H1 (cell line): ENCODE measurements at regions not wholly inside any gene's neighbourhood (a gene's known extent, or its start where the extent isn't known, plus 50 kb on each side); places are given as distances from the start of the nearest gene placed in this dataset.

ENCODE experiments used
- EP300 ChIP-seq, 2 experiments: IDR thresholded peaks; 1 replicate in 1 of 2; 2 replicates in 1 of 2; pipeline ENCODE4 v1.6.1; 2011 to 2012; ENCODE audit warnings: low read depth in 2 of 2, low read length in 2 of 2, mild to moderate bottlenecking in 2 of 2, borderline replicate concordance in 1 of 2, inconsistent platforms in 1 of 2, moderate library complexity in 1 of 2
- POLR2A ChIP-seq, 2 experiments: IDR thresholded peaks; 1 replicate in 1 of 2; 2 replicates in 1 of 2; pipeline ENCODE4 v1.6.1; 2011; ENCODE audit warnings: low read depth in 2 of 2, low read length in 2 of 2, mild to moderate bottlenecking in 2 of 2; ENCODE audit errors: control extremely low read depth in 1 of 2
- RAD21 ChIP-seq, 2 experiments: IDR thresholded peaks in 1 of 2; conservative IDR thresholded peaks in 1 of 2; 2 replicates each; pipeline ENCODE4 v1.6.1; 2011; ENCODE audit warnings: low read depth in 2 of 2, low read length in 2 of 2, improper control_type of control experiment in 1 of 2, inconsistent platforms in 1 of 2, mild to moderate bottlenecking in 1 of 2, moderate library complexity in 1 of 2
- TF ChIP-seq, protein P1 (sequence below), 3 experiments: IDR thresholded peaks; 1 replicate in 2 of 3; 2 replicates in 1 of 3; pipeline versions ENCODE4 v1.5.1 to v1.6.1; 2011; ENCODE audit warnings: low read length in 3 of 3, mild to moderate bottlenecking in 3 of 3, inconsistent platforms in 2 of 3, low read depth in 1 of 3, moderate library complexity in 1 of 3; ENCODE audit not compliant: insufficient read depth in 1 of 3; ENCODE audit errors: control extremely low read depth in 1 of 3

DNA sequence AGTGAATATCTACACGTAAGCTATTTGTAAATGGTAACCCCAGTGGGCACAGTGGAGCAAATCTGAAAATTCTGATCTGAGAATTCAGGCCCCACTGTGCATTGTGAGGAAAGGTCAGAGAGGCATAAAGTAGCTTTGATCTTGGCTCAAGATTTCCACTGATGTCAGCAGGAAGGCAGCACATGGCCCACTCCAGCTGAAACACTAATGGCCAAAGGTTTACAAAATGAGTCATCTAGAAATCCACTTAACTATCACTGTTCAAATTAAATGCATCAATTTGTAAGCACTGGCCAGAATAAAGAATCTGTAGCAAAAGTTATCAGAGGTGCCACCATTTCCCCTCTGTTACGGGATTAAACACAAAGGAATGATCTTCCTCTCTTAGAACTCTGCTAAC lies 191.6 kb downstream of the C9orf152 start:
- TF ChIP-seq, protein P1, sequence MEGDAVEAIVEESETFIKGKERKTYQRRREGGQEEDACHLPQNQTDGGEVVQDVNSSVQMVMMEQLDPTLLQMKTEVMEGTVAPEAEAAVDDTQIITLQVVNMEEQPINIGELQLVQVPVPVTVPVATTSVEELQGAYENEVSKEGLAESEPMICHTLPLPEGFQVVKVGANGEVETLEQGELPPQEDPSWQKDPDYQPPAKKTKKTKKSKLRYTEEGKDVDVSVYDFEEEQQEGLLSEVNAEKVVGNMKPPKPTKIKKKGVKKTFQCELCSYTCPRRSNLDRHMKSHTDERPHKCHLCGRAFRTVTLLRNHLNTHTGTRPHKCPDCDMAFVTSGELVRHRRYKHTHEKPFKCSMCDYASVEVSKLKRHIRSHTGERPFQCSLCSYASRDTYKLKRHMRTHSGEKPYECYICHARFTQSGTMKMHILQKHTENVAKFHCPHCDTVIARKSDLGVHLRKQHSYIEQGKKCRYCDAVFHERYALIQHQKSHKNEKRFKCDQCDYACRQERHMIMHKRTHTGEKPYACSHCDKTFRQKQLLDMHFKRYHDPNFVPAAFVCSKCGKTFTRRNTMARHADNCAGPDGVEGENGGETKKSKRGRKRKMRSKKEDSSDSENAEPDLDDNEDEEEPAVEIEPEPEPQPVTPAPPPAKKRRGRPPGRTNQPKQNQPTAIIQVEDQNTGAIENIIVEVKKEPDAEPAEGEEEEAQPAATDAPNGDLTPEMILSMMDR (IDR thresholded peaks at IDR 0.05; ENCODE audit: control extremely low read depth in 1 of 3, insufficient read depth in 1 of 3, low read depth in 1 of 3, low read length in 3 of 3) = no peak
- TF ChIP-seq EP300 (IDR thresholded peaks at IDR 0.05; ENCODE audit: borderline replicate concordance in 1 of 2, low read depth in 2 of 2, low read length in 2 of 2) (no peak), RAD21 (IDR thresholded peaks at IDR 0.05 in 1 of 2, conservative IDR thresholded peaks at IDR 0.05 in 1 of 2; ENCODE audit: low read depth in 2 of 2, low read length in 2 of 2) (no peak), POLR2A (IDR thresholded peaks at IDR 0.05; ENCODE audit: control extremely low read depth in 1 of 2, low read depth in 2 of 2, low read length in 2 of 2) (no peak)
